Gastroesophageal sphincter (tissue), 3 donors: ENCODE measurements at regions not wholly inside any gene's neighbourhood (a gene's known extent, or its start where the extent isn't known, plus 50 kb on each side); places are given as distances from the start of the nearest gene placed in this dataset.

Source experiments
- EP300 ChIP-seq: sonication (generic); formaldehyde crosslinking; IDR thresholded peaks from one replicate; pipeline ENCODE4 v1.6.1; 2017; ENCODE audit warnings: antibody characterized with exemption, mild to moderate bottlenecking
- POLR2A ChIP-seq, 2 donors: fragments of 450-650 bp; IDR thresholded peaks; one replicate each; pipeline ENCODE4 v1.6.1; 2017; ENCODE audit warnings: antibody characterized with exemption in 2 of 2, mild to moderate bottlenecking in 2 of 2, moderate library complexity in 1 of 2
- TF ChIP-seq, protein P1 (sequence below), 4 experiments: fragments of 200-600 bp in 2 of 4; fragments of 450-650 bp in 2 of 4; sonication (generic) in 1 of 4; IDR thresholded peaks; one replicate each; pipeline ENCODE4 v1.5.1; 2017 to 2019; ENCODE audit warnings: antibody characterized with exemption in 4 of 4, mild to moderate bottlenecking in 2 of 4, moderate library complexity in 2 of 4

DNA sequence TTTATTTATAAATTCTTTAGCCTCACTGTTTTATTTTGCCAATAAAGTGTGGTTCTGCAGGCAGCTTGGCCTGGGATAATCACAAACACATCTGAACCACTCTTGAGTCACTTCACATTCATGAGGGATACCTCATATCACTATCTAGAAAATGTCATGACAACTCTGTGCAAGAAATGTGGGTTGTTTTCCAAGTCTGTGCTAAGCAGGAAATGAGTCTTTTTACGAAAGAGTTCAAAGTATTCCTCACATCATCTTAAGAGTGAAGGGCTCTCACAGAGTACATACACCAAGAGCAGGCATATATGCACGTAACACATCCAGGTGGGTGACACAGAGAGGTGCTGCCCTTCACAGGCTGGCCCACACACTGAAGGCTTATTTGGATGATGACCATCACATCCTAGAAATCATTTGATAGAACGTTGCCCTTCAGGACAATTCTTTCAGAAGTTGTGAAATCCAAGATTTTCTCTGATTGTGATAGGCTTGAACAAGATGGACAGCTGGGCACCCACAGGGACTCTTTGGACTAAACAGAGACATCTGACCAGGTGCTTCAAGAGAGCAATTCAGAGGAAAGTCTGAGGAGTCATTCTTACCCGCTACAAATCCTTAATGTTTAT, 811.1 kb upstream of the LRATD1 start:
- TF ChIP-seq, protein P1, sequence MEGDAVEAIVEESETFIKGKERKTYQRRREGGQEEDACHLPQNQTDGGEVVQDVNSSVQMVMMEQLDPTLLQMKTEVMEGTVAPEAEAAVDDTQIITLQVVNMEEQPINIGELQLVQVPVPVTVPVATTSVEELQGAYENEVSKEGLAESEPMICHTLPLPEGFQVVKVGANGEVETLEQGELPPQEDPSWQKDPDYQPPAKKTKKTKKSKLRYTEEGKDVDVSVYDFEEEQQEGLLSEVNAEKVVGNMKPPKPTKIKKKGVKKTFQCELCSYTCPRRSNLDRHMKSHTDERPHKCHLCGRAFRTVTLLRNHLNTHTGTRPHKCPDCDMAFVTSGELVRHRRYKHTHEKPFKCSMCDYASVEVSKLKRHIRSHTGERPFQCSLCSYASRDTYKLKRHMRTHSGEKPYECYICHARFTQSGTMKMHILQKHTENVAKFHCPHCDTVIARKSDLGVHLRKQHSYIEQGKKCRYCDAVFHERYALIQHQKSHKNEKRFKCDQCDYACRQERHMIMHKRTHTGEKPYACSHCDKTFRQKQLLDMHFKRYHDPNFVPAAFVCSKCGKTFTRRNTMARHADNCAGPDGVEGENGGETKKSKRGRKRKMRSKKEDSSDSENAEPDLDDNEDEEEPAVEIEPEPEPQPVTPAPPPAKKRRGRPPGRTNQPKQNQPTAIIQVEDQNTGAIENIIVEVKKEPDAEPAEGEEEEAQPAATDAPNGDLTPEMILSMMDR (IDR thresholded peaks at IDR 0.05) = no peak
- TF ChIP-seq EP300 = no peak
- no peak for TF ChIP-seq POLR2A (IDR thresholded peaks at IDR 0.05)
